ENCODE measurements at regions not wholly inside any gene's neighbourhood (a gene's known extent, or its start where the extent isn't known, plus 50 kb on each side); places are given as distances from the start of the nearest gene placed in this dataset.

GRCh38 chr3:132241776-132242514 lies 75.3 kb upstream of the ACP3 start:
- Histone ChIP-seq H3K79me2 (ENCODE audit: insufficient read depth) (no peaks in the 10 kb centered on the region), H3K4me1 (ENCODE audit: control insufficient read depth in 1 of 2, insufficient read depth in 2 of 2, low read depth in 1 of 2, low read length in 1 of 2) (no peaks in the 10 kb centered on the region), H3K36me3 (replicated peaks in 1 of 2; ENCODE audit: control insufficient read depth in 1 of 2, insufficient read depth in 2 of 2, low read length in 1 of 2) (no peaks in the 10 kb centered on the region), H3K9me2 (no peaks in the 10 kb centered on the region), H3K9ac (no peak overlapping the region), H3F3A (replicated peaks; ENCODE audit: insufficient read depth) (no peaks in the 10 kb centered on the region), H3K27ac (ENCODE audit: low read depth in 2 of 2, low read length in 1 of 2) (no peak overlapping the region), H3K4me2 (no peak overlapping the region), H3K27me3 (ENCODE audit: insufficient read depth) (no peaks in the 10 kb centered on the region; the same call in 1 of the 2 replicates), H4K20me1 (ENCODE audit: insufficient read depth) (no peaks in the 10 kb centered on the region), H2AFZ (ENCODE audit: low read depth) (no peak overlapping the region), H3K4me3 (ENCODE audit: low read depth in 2 of 2, low read length in 1 of 2) (no peak overlapping the region), H3K9me3 (no peaks in the 10 kb centered on the region)
- DNase-seq = no peak
- TF ChIP-seq USF1 (IDR thresholded peaks at IDR 0.05; ENCODE audit: borderline replicate concordance, low read depth) (no peak), YY1 (IDR thresholded peaks at IDR 0.05; ENCODE audit: low read depth) (no peak), RAD21 (IDR thresholded peaks at IDR 0.05; ENCODE audit: low read length) (no peak), NRF1 (IDR thresholded peaks at IDR 0.05; ENCODE audit: low read depth, low read length) (no peak), GABPA (IDR thresholded peaks at IDR 0.05; ENCODE audit: low read depth) (no peak), SMC3 (IDR thresholded peaks at IDR 0.05; ENCODE audit: low read depth, low read length) (no peak), FOXJ3 (CRISPR knock-in tag; IDR thresholded peaks at IDR 0.05) (no peak), TEAD4 (IDR thresholded peaks at IDR 0.05; ENCODE audit: borderline replicate concordance, insufficient read depth) (no peak), TCF12 (IDR thresholded peaks at IDR 0.05) (no peak), RCOR1 (IDR thresholded peaks at IDR 0.05; ENCODE audit: low read length) (no peak)
- WGBS (ENCODE audit: low lambda C conversion rate) = 13% methylated on average over 3 of the region's 3 CpGs
- ChIA-PET POLR2A (no interaction called here), CTCF (interaction anchor here (0.7 to 3.3 kb wide), 5 partner anchors 13 to 158 kb away, joined by 3 to 18 read pairs (median 3); no protein-coding TSS in a partner anchor)

GRCh38 chr3:132242790-132243189 lies 74.4 kb upstream of the ACP3 start:
- no peak overlapping the region for H3K4me2 ChIP-seq
- H3K36me3 ChIP-seq (replicated peaks in 1 of 2; ENCODE audit: control insufficient read depth in 1 of 2, insufficient read depth in 2 of 2, low read length in 1 of 2) = no peaks in the 10 kb centered on the region
- DNase-seq = no peak
- 42% methylated on average over 3 of the region's 3 CpGs for WGBS (ENCODE audit: low lambda C conversion rate)
- no peaks in the 10 kb centered on the region for H3K9me2 ChIP-seq
- no peaks in the 10 kb centered on the region for H3F3A ChIP-seq (replicated peaks; ENCODE audit: insufficient read depth)
- 0 out of 2 replicates have a peak overlapping the region, but pooled peaks have one; percentile 35 for H2AFZ ChIP-seq (ENCODE audit: low read depth)
- H3K27me3 ChIP-seq (ENCODE audit: insufficient read depth) = no peaks in the 10 kb centered on the region; the same call in 1 of the 2 replicates
- POLR2A ChIA-PET = interaction anchor here (0.6 kb wide), 1 partner anchor 735 kb away, joined by 3 read pairs; no protein-coding TSS in a partner anchor
- H3K4me3 ChIP-seq (ENCODE audit: low read depth in 2 of 2, low read length in 1 of 2) = no peak overlapping the region
- H3K79me2 ChIP-seq (ENCODE audit: insufficient read depth) = no peaks in the 10 kb centered on the region
- TF ChIP-seq SIN3A (IDR thresholded peaks at IDR 0.05; ENCODE audit: borderline replicate concordance, low read depth, low read length) (no peak), IRF3 (IDR thresholded peaks at IDR 0.05; ENCODE audit: low read depth, low read length) (no peak), RFX5 (IDR thresholded peaks at IDR 0.05; ENCODE audit: low read length) (no peak), YY1 (IDR thresholded peaks at IDR 0.05; ENCODE audit: low read depth) (no peak), REST (IDR thresholded peaks at IDR 0.05; ENCODE audit: low read depth, low read length) (no peak), NRF1 (IDR thresholded peaks at IDR 0.05; ENCODE audit: low read depth, low read length) (no peak), TAF1 (IDR thresholded peaks at IDR 0.05; ENCODE audit: borderline replicate concordance, low read depth, low read length) (no peak)
- H3K9me3 ChIP-seq = no peaks in the 10 kb centered on the region
- CTCF ChIA-PET = interaction anchor here (0.7 to 3.3 kb wide), 4 partner anchors 12 to 157 kb away, joined by 3 to 18 read pairs (median 8); no protein-coding TSS in a partner anchor
- no peaks in the 10 kb centered on the region for H3K4me1 ChIP-seq (ENCODE audit: control insufficient read depth in 1 of 2, insufficient read depth in 2 of 2, low read depth in 1 of 2, low read length in 1 of 2)
- no peak overlapping the region for H3K9ac ChIP-seq
- no peaks in the 10 kb centered on the region for H4K20me1 ChIP-seq (ENCODE audit: insufficient read depth)
- no peak overlapping the region for H3K27ac ChIP-seq (ENCODE audit: low read depth in 2 of 2, low read length in 1 of 2)
